ENCODE measurements at regions not wholly inside any gene's neighbourhood (a gene's known extent, or its start where the extent isn't known, plus 50 kb on each side); places are given as distances from the start of the nearest gene placed in this dataset.

DNA sequence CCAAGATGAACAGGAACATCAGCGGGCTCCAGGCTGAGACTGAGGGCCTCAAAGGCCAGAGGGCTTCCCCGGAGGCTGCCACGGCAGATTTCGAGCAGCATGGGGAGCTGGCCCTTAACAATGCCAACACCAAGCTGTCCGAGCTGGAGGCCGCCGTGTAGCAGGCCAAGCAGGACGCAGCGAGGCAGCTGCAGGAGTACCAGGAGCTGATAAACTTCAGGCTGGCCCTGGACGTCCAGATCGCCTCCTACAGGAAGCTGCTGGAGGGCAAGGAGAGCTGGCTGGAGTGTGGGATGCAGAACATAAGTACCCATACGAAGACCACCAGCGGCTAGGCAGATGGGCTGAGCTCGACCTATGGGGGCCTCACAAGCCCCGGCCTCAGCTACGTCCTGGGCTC lies 823.4 kb upstream of the NEGR1 start:
- no peak for DNase-seq (ENCODE audit: low read depth, low spot score)
- intact Hi-C loops (cut with micrococcal nuclease; ENCODE audit: unreplicated experiment) (no loop called here), in situ Hi-C loops (cut with MboI) (no loop called here)
- Histone ChIP-seq H3K4me2 (ENCODE audit: control insufficient read depth, insufficient read depth) (no peak overlapping the region), H3K79me2 (ENCODE audit: control insufficient read depth, insufficient read depth, low read length) (no peaks in the 10 kb centered on the region), H3K9ac (ENCODE audit: control insufficient read depth, insufficient read depth, low read length) (no peak overlapping the region), H3K36me3 (ENCODE audit: control insufficient read depth in 2 of 2, insufficient read depth in 2 of 2, low read length in 1 of 2) (no peaks in the 10 kb centered on the region), H4K20me1 (ENCODE audit: control insufficient read depth, insufficient read depth) (no peaks in the 10 kb centered on the region), H3K4me3 (no peak overlapping the region), H3K27me3 (replicated peaks in 1 of 2; ENCODE audit: control insufficient read depth in 2 of 2, insufficient read depth in 2 of 2, low read length in 1 of 2) (no peaks in the 10 kb centered on the region), H3K27ac (ENCODE audit: control insufficient read depth, insufficient read depth) (no peak overlapping the region), H3K9me3 (replicated peaks; ENCODE audit: control insufficient read depth, insufficient read depth, low read length) (no peaks in the 10 kb centered on the region), H2AFZ (ENCODE audit: control insufficient read depth, low read depth, low read length) (no peak overlapping the region), H3K4me1 (ENCODE audit: control insufficient read depth, insufficient read depth, low read length) (no peaks in the 10 kb centered on the region)
- no peak for FAIRE-seq
- POLR2A ChIA-PET = no interaction called here
- CTCF ChIA-PET = no interaction called here
- SMC1A ChIA-PET (ENCODE audit: uncharacterized antibody, unreplicated experiment) = interaction anchor here (2.0 kb wide), 1 partner anchor 11 kb away, joined by 9 read pairs; no protein-coding TSS in a partner anchor
- no TSS peak for BruUV-seq (replicated peaks)
- RAD21 ChIA-PET (ENCODE audit: unreplicated experiment) = no interaction called here
- TF ChIP-seq ZBTB33 (IDR thresholded peaks at IDR 0.05) (no peak), ESRRA (IDR thresholded peaks at IDR 0.05; ENCODE audit: low read length) (no peak), MTA2 (IDR thresholded peaks at IDR 0.05; ENCODE audit: low read depth) (no peak), FOXM1 (IDR thresholded peaks at IDR 0.05; ENCODE audit: low read depth, low read length) (no peak)
- TF ChIP-seq, protein P1, sequence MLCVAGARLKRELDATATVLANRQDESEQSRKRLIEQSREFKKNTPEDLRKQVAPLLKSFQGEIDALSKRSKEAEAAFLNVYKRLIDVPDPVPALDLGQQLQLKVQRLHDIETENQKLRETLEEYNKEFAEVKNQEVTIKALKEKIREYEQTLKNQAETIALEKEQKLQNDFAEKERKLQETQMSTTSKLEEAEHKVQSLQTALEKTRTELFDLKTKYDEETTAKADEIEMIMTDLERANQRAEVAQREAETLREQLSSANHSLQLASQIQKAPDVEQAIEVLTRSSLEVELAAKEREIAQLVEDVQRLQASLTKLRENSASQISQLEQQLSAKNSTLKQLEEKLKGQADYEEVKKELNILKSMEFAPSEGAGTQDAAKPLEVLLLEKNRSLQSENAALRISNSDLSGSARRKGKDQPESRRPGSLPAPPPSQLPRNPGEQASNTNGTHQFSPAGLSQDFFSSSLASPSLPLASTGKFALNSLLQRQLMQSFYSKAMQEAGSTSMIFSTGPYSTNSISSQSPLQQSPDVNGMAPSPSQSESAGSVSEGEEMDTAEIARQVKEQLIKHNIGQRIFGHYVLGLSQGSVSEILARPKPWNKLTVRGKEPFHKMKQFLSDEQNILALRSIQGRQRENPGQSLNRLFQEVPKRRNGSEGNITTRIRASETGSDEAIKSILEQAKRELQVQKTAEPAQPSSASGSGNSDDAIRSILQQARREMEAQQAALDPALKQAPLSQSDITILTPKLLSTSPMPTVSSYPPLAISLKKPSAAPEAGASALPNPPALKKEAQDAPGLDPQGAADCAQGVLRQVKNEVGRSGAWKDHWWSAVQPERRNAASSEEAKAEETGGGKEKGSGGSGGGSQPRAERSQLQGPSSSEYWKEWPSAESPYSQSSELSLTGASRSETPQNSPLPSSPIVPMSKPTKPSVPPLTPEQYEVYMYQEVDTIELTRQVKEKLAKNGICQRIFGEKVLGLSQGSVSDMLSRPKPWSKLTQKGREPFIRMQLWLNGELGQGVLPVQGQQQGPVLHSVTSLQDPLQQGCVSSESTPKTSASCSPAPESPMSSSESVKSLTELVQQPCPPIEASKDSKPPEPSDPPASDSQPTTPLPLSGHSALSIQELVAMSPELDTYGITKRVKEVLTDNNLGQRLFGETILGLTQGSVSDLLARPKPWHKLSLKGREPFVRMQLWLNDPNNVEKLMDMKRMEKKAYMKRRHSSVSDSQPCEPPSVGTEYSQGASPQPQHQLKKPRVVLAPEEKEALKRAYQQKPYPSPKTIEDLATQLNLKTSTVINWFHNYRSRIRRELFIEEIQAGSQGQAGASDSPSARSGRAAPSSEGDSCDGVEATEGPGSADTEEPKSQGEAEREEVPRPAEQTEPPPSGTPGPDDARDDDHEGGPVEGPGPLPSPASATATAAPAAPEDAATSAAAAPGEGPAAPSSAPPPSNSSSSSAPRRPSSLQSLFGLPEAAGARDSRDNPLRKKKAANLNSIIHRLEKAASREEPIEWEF (IDR thresholded peaks at IDR 0.05; ENCODE audit: insufficient replicate concordance, low read depth, low read length) = no peak
- no peak for ATAC-seq
- 39% methylated on average over 16 of the region's 16 CpGs for WGBS (ENCODE audit: insufficient coverage, insufficient replicate concordance, low lambda C conversion rate, missing lambda C conversion rate)
